ENCODE measurements at regions not wholly inside any gene's neighbourhood (a gene's known extent, or its start where the extent isn't known, plus 50 kb on each side); places are given as distances from the start of the nearest gene placed in this dataset.
"Not testable (repeated sequence)": the region's sequence is repeated elsewhere in the genome, so short reads cannot be mapped to it uniquely, and the experiment has no call there.

DNA sequence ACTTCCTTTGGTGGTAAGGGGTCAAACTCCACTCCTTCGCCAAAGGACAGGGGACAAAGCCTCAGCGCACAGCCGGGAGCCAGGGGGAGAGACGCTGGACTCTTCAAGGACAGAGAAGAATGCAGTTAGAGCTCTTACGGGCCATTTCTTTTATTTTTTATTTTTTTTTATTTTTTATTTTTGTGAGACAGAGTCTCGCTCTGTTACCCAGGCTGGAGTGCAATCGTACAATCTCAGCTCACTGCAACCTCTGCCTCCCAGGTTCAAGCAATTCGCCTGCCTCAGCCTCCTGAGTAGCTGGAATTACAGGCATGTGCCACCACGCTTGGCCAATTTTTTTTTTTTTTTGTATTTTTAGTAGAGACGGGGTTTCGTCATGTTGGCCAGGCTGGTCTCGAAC lies 93.2 kb upstream of the RPH3AL start, which contains the start of gene RFLNB:
TSS of gene RFLNB (minus strand) at position 101 of the 400 bp plus-strand sequence.
- DNase-seq (ENCODE audit: low read depth, low spot score): not testable (repeated sequence)

- no peak for DNase-seq (ENCODE audit: low read depth, low spot score)
These were observed 92.4 kb upstream of the RPH3AL start for GRCh38 chr17:444879-445454.

DNA sequence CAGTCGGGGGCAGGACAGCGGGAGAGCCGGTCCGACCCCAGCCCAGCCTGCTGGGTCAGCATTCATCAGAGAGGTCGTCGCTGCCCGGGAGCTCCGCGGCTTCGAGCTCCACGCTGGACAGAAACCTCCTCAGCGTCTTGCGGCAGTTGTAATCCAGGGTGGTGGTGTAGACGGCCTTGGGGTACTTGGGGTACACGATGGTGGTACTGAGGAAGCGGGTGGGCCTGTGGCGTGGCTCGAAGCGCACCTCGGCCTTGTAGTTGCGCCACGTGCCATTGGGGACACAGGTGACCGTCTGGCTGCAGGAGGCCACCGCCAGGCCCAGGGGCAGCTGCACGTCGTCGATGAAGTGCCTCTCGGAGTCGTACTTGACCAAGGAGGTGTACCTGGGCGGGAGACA lies 90.5 kb upstream of the RPH3AL start:
- no peak for DNase-seq (ENCODE audit: low read depth, low spot score)

DNA sequence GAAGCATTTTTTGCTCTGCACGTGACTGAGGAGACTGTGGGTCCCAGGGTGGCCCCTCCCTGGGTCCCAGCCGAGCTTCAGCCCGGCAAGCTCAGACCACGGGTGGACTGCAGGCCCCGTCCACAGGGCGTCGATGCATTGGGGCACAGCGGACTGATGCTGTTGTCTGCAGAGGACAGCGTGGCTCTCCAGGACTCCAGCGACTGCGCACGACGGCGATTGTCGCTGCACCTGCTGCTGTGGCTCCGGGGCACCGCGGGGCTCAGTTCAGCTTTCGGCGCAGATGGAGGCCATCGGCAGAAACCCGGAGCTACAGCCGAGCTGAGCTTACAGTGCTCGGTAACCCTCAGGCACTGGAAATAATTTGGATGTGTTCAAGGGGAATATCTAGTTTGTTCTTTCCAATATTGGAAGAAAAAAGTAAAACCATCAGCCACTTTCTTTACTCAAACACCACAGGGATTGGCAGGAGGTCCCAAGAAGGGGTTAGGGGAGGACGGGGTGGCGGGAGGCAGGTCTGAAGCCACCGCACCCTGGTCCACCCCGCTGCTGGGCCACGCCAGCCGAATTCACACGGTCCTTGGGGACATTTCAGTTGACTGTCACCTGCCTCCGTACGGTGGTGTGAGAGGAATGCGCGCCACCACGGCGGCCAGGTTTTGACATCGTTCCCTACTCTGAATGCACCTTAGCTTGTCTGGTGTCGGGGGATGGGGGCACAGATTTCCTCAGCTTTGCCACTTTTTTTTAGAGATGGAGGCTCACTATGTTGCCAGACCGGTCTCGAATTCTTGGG lies 88.7 kb upstream of the RPH3AL start:
- DNase-seq (ENCODE audit: low read depth, low spot score): no peak

GRCh38 chr17:438191-438590 lies 85.6 kb upstream of the RPH3AL start:
- DNase-seq (ENCODE audit: low read depth, low spot score): no peak

DNA sequence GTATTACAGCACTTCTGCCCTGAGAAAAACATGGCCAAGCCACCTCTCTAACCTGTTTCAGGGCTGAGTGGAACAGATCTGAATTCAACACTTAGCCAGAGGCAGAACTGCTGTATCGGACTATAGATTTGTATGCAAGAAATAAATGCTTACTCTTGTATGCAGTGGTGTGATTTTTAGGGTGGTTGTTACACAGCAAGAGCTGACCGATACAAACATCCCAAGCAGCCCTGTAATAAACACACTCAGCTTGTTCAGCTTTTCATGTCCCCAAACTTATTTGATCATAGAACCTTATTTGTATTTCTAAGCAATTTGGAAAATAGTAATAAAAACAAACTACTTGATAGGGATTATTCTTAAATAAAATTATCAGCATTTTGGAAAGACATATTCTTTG lies 84.9 kb upstream of the RPH3AL start:
- DNase-seq (ENCODE audit: low read depth, low spot score): no peak

GRCh38 chr17:436571-436970 lies 84.0 kb upstream of the RPH3AL start:
- DNase-seq (ENCODE audit: low read depth, low spot score): no peak

GRCh38 chr17:432471-432870 lies 79.9 kb upstream of the RPH3AL start:
- not testable (repeated sequence) for DNase-seq (ENCODE audit: low read depth, low spot score)

DNA sequence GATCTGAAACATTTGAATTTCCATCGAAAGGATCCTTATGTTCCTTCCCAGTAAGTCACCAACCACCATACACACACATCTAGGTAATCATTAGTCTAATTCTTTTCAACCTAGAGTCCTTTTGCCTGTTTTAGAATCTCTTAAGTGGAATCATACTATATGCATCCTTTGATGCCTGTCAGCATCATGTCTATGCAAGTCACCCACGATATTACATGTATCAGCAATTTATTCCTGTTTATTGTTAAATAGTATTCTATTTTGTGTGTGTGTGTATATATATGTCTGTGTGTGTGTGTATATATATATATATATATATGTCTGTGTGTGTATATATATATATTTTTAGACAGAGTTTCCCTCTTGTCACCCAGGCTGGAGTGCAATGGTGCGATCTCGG lies 78.9 kb upstream of the RPH3AL start:
- no peak for DNase-seq (ENCODE audit: low read depth, low spot score)

DNA sequence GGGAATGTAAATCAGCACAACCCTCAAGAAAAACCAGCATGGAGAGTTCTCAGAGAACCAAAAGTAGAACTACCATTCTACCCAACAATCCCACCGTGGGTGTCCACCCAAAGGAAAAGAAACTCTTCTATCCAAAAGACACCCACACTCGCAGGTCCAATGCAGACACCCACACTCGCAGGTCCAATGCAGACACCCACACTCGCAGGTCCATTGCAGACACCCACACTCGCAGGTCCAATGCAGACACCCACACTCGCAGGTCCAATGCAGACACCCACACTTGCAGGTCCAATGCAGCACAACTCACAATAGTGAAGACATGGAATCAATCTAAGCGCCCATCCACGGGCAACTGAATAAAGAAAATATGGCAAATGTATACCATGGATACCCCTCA lies 77.0 kb upstream of the RPH3AL start:
- no peak for DNase-seq (ENCODE audit: low read depth, low spot score)

- no peak for DNase-seq (ENCODE audit: low read depth, low spot score)
These were observed 75.8 kb upstream of the RPH3AL start for GRCh38 chr17:428414-428813.

DNA sequence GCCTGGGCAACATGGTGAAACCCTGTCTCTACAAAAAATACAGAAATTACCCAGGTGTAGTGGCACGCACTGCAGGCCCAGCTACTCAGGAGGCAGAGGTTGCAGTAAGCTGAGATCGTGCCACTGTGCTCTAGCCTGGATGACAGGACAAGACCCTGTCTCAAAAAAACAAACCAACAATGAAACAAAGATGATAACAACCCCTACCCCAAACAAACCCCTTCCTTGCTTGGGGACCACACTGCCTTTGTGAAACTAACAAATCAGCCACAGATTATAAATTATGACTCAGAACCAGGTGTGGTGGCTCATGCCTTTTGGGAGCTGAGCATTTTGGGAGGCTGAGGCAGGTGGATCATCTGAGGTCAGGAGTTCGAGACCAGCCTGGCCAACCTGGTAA lies 75.3 kb upstream of the RPH3AL start:
- no peak for DNase-seq (ENCODE audit: low read depth, low spot score)

GRCh38 chr17:427327-427726 lies 74.7 kb upstream of the RPH3AL start:
- no peak for DNase-seq (ENCODE audit: low read depth, low spot score)

DNA sequence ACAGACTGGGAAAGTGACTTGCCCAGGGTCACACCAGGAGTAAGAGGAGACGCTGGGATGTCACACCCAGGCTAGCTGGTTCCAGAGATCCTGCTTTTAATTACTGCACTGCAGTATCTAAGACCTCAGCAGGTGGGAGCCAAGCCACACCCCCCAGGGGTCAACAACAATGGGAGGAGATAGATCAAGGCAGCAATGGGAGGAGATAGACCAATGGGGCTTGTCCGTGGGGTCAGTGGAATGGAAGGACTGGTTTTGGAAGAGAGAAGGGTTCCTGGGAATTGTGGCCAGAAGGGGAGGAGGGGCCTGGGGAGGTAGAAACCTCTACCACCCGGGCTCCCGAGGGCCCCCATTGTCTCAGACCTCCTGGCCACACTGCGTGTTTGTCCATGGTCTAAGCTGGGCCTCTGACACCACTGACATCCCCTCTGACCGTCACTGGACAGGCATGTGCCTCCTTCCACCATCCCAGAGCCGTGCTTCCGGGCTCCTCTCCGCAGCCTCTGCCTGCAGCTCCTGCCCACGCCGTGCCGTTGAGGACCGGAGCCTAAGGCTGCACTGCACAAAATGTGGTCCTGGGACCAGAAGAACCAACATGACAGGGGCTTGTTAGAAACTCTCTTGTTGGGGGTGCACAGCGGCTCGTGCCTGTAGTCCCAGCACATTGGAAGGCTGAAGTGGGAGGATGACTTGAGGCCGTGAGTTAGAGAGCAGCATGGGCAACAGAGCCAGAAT lies 69.8 kb upstream of the RPH3AL start:
- no peak for DNase-seq (ENCODE audit: low read depth, low spot score)

GRCh38 chr17:420479-421175 lies 68.0 kb upstream of the RPH3AL start:
- DNase-seq (ENCODE audit: low read depth, low spot score): no peak

DNA sequence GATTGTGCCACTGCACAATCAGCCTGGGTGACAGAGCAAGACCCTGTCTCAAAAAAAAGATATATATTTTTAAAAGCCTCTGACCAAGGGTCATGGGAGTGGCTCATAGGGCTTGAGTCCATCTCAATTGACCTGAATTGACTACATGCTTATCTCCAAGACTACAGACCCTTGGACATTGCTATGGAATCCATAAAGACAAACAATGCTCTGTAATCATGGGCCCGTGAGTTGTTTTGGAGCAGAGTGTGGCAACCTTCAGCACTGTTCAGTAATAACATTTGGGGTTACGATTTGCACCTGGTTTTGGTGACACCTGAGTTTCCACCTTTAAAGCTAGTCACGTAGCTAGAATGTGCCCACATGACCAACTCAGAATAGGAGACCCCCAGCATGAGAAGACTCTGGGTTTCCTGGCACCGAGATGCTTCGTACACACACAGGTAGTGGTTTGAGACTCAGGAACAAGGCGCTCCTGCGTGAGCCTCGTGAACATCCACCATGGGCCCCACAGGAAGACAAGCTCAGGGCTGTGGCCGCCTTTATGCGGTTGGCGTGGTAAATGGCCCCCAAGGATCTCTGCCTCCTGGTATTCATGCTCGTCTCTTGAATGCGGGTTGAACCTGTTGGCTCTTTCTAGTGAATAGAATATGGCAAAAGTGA lies 66.6 kb upstream of the RPH3AL start:
- no peak for DNase-seq (ENCODE audit: low read depth, low spot score)

DNA sequence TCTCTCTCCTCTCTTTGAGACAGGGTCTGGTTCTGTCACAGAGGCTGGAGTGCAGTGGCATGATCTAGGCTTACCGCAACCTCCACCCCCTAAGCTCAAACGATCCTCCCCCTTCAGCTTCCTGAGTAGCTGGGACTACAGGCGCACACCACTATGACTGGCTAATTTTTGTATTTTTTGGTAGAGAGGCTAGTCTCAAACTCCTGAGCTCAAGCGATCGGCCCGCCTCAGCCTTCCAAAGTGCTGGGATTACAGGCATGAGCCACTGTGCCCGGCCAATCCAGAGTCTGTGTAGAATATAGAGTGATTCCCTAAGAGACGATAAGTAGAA lies 65.8 kb upstream of the RPH3AL start:
- no peak for DNase-seq (ENCODE audit: low read depth, low spot score)

DNA sequence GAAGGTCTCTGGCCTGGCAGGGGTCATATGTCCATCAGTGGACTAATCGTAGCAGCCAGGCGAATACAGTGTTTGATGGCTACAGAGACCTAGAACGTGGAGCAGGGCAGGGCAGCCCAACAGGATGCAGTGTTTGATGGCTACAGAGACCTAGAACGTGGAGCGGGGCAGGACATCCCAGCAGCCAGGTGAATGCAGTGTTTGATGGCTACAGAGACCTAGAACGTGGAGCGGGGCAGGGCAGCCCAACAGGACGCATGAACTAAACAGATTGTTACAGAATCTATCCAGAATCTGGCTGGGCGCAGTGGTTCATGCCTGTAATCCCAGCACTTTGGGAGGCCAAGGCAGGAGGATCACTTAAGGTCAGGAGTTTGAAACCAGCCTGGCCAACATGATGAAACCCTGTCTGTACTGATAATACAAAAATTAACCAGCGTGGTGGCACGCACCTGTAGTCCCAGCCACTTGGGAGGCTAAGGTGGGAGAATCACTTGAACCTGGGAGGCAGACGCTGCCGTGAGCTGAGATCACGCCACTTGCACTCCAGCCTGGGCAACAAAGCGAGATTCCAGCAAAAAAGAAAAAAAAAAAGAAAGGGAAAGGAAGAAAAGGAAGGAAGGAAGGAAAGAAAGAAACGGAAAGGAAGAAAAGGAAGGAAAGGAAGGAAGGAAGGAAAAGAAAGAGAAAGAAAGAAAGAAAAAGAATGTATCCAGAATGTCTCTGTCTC lies 65.2 kb upstream of the RPH3AL start:
- no peak for DNase-seq (ENCODE audit: low read depth, low spot score)

- no peak for DNase-seq (ENCODE audit: low read depth, low spot score)
These were observed 63.9 kb upstream of the RPH3AL start for GRCh38 chr17:416293-417206.
